Stomach (tissue), 8 donors: ENCODE measurements at regions not wholly inside any gene's neighbourhood (a gene's known extent, or its start where the extent isn't known, plus 50 kb on each side); places are given as distances from the start of the nearest gene placed in this dataset.

Experiments
- DNase-seq, 2 donors: peaks; one replicate each; pipeline versions ENCODE4 v3.0.0 to v3.0.0-alpha.2; 2013 to 2019
- H3K27ac ChIP-seq, 5 donors: fragments of 200-600 bp in 4 of 5; sonication (generic) in 4 of 5; one replicate each; pipeline ENCODE4 v1.5.1; 2013 to 2019; ENCODE audit warnings: mild to moderate bottlenecking in 1 of 5, moderate library complexity in 1 of 5
- H3K27me3 ChIP-seq, 3 donors: fragments of 200-600 bp; sonication (generic); one replicate each; pipeline ENCODE4 v1.5.1; 2017 to 2019; ENCODE audit warnings: mixed run types in 1 of 3
- H3K36me3 ChIP-seq, 4 donors: fragments of 200-600 bp; sonication (generic); 1 replicate in 3 of 4; 2 replicates in 1 of 4; pipeline ENCODE4 v1.5.1; 2016 to 2019
- H3K4me1 ChIP-seq, 4 donors: fragments of 200-600 bp; sonication (generic); one replicate each; pipeline ENCODE4 v1.5.1; 2016 to 2019
- H3K4me3 ChIP-seq, 4 donors: fragments of 200-600 bp; sonication (generic) in 3 of 4; one replicate each; pipeline ENCODE4 v1.5.1; 2016 to 2019; ENCODE audit warnings: mild to moderate bottlenecking in 1 of 4
- H3K9me3 ChIP-seq, 4 donors: fragments of 200-600 bp; sonication (generic); one replicate each; pipeline ENCODE4 v1.5.1; 2016 to 2019
- EP300 ChIP-seq: sonication (generic); formaldehyde crosslinking; IDR thresholded peaks from one replicate; pipeline ENCODE4 v1.6.1; 2017; ENCODE audit warnings: antibody characterized with exemption
- POLR2A ChIP-seq, 4 donors: fragments of 450-650 bp; IDR thresholded peaks; one replicate each; pipeline ENCODE4 v1.6.1; 2016; ENCODE audit warnings: antibody characterized with exemption in 4 of 4, control low read depth in 2 of 4, mild to moderate bottlenecking in 1 of 4, moderate library complexity in 1 of 4
- POLR2AphosphoS5 ChIP-seq, 3 donors: sonication (generic); formaldehyde crosslinking; IDR thresholded peaks; one replicate each; pipeline ENCODE4 v1.6.1; 2016; ENCODE audit warnings: antibody characterized with exemption in 3 of 3
- WGBS, 5 donors: extraction: QIAGEN DNeasy Blood & Tissue Kit in 3 of 5; methylation state at CpG; one replicate each; pipeline versions ENCODE4 v1.1.5 to v1.1.7; 2013 to 2018; 5-methylcytosine and 5-hydroxymethylcytosine counted together
- intact Hi-C: fragments of 100-400 bp; cut with DNase I; formaldehyde crosslinking; loops from one replicate; pipeline ENCODE4 v1.15.1; 2023; ENCODE audit warnings: low total_unique reads
- TF ChIP-seq, protein P1 (sequence below), 7 experiments: fragments of 450-650 bp in 4 of 7; fragments of 200-600 bp in 3 of 7; sonication (generic) in 3 of 7; IDR thresholded peaks; one replicate each; pipeline ENCODE4 v1.5.1; 2016 to 2019; ENCODE audit warnings: antibody characterized with exemption in 7 of 7, control low read depth in 2 of 7, mild to moderate bottlenecking in 1 of 7
- donor health status: healthy with polysubstance abuse.
- donor health status: Bipolar disorder and iron deficiency.
- donor health status: healthy.

DNA sequence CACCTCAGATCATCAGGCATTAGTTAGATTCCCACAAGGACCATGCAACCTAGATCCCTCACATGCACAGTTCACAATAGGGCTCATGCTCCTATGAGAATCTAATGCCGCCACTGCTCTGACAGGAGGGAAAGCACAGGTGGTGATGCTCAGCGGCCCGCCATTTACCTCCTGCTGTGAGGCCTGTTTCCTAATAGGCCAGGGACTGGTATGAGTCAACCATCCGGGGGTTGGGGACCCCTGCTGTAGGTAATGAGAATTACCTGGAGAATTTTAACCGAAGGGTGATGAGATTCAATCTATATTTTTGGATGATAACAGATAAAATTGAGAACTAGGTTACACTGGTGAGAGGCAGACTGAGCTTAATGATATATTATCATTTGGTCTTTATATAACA lies 101.4 kb downstream of the LACC1 start:
- TF ChIP-seq POLR2AphosphoS5 (IDR thresholded peaks at IDR 0.05) (no peak), EP300 (no peak), POLR2A (IDR thresholded peaks at IDR 0.05) (no peak)
- TF ChIP-seq, protein P1, sequence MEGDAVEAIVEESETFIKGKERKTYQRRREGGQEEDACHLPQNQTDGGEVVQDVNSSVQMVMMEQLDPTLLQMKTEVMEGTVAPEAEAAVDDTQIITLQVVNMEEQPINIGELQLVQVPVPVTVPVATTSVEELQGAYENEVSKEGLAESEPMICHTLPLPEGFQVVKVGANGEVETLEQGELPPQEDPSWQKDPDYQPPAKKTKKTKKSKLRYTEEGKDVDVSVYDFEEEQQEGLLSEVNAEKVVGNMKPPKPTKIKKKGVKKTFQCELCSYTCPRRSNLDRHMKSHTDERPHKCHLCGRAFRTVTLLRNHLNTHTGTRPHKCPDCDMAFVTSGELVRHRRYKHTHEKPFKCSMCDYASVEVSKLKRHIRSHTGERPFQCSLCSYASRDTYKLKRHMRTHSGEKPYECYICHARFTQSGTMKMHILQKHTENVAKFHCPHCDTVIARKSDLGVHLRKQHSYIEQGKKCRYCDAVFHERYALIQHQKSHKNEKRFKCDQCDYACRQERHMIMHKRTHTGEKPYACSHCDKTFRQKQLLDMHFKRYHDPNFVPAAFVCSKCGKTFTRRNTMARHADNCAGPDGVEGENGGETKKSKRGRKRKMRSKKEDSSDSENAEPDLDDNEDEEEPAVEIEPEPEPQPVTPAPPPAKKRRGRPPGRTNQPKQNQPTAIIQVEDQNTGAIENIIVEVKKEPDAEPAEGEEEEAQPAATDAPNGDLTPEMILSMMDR (IDR thresholded peaks at IDR 0.05), result no peak
- Histone ChIP-seq H3K9me3 (no peaks in the 10 kb centered on the region), H3K4me3 (no peak overlapping the region), H3K36me3 (no peaks in the 10 kb centered on the region), H3K4me1 (no peaks in the 10 kb centered on the region), H3K27me3 (no peaks in the 10 kb centered on the region), H3K27ac (no peak overlapping the region)
- intact Hi-C loops, result no loop called here
- 86 to 96% (median 91%) methylated on average over 5 of the region's 5 CpGs for WGBS, 5 donors
- DNase-seq, result no peak

DNA sequence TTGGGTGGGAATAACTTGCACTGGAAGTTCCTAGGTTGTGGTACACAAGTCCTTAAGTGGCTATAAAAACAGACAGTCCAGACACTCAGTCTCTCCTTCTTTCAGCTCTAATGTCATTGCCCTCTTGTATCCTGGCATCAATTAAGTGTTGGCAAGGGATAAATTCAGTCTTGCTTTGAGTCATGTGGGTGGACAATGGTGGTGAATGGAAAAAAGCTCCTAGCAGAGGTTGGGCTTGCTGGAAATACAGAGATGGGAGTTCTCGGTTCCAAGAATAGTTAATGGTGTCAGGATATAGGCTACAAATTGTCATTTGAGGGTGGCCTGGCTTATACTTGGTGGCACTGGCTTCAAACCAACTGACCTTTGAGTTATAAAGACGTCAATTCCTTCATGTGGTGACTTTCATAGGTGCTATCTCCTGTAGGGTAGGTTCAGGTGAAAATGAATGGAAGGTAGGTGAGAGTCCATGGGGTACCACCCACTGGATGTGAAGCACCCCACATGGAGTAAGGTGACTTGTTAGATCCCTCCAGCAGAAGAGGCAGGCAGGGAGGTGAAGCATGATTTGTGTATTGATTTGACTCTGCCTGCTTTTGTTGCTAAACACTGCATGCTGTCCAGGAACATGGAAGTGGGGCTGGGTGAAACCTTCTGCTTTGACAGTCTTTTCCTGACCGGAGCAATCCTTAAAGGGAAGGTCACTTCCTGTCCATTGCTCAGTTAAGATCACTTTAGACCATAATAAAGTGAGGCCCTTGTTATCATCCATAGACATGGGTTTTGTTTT lies 102.0 kb downstream of the LACC1 start:
- H3K27me3 ChIP-seq, result no peaks in the 10 kb centered on the region
- H3K36me3 ChIP-seq, result no peaks in the 10 kb centered on the region
- no peak overlapping the region for H3K4me3 ChIP-seq
- no peak overlapping the region for H3K27ac ChIP-seq
- no peaks in the 10 kb centered on the region for H3K4me1 ChIP-seq
- intact Hi-C loops, result no loop called here
- no peak for DNase-seq
- no peaks in the 10 kb centered on the region for H3K9me3 ChIP-seq
- TF ChIP-seq, protein P1 (IDR thresholded peaks at IDR 0.05), result no peak
- TF ChIP-seq POLR2AphosphoS5 (IDR thresholded peaks at IDR 0.05) (no peak), EP300 (no peak), POLR2A (IDR thresholded peaks at IDR 0.05) (no peak)
- WGBS, 5 donors, result 73 to 86% (median 79%) methylated on average over 3 of the region's 3 CpGs

DNA sequence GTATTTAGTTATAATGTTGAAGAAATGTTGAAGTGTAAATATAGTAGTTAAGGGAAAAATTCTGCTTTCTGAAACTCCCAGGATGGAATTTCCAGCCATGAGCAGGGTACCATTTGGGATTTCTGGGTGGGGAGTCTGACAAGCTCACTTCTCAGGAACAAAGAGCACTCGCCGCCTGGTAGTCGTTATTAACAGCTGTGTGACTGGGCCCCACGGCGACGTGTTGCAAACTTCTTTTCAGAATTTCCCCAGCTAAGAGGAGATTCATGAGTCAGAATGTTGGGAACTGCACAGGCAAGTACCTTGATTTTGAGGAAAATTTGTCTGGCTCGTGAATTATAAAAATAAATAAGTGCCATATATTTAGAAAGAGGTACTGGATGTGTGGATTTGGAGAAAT lies 103.7 kb downstream of the LACC1 start:
- intact Hi-C loops, result no loop called here
- Histone ChIP-seq H3K27ac (no peak overlapping the region), H3K4me1 (no peaks in the 10 kb centered on the region), H3K9me3 (no peaks in the 10 kb centered on the region), H3K4me3 (no peak overlapping the region), H3K27me3 (no peaks in the 10 kb centered on the region), H3K36me3 (no peaks in the 10 kb centered on the region)
- TF ChIP-seq, protein P1 (IDR thresholded peaks at IDR 0.05), result no peak
- no peak for TF ChIP-seq EP300
- TF ChIP-seq POLR2AphosphoS5 (IDR thresholded peaks at IDR 0.05), result no peak
- no peak for TF ChIP-seq POLR2A (IDR thresholded peaks at IDR 0.05)
- 69 to 91% (median 86%) methylated on average over 7 of the region's 7 CpGs for WGBS, 5 donors
- no peak for DNase-seq

DNA sequence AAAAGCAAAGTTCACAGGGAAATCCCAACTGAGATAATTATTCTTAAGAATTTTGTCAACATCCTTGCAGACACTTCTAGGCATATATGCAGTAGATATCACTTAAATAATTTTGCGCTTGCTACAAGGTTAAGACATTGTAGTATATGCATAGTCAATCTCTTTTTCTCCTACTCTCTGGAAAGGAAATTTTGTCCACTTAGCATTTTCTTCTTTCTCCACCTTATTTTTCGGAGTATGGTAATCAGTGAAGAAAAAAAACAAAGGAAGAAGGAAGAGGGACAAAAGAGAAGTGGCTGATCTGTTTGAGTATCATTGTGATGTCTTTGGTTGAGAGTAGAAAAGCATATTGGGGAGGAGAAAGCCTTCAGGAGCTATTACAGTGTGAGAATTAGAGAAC lies 104.6 kb downstream of the LACC1 start:
- H3K27me3 ChIP-seq, result no peaks in the 10 kb centered on the region
- no peaks in the 10 kb centered on the region for H3K4me1 ChIP-seq
- intact Hi-C loops, result no loop called here
- H3K27ac ChIP-seq, result no peak overlapping the region
- no peaks in the 10 kb centered on the region for H3K36me3 ChIP-seq
- TF ChIP-seq, protein P1 (IDR thresholded peaks at IDR 0.05), result no peak
- TF ChIP-seq EP300 (no peak), POLR2A (IDR thresholded peaks at IDR 0.05) (no peak), POLR2AphosphoS5 (IDR thresholded peaks at IDR 0.05) (no peak)
- WGBS, 5 donors, result 89 to 93% (median 90%) methylated on average over 2 of the region's 2 CpGs
- H3K9me3 ChIP-seq, result no peaks in the 10 kb centered on the region
- H3K4me3 ChIP-seq, result no peak overlapping the region
- no peak for DNase-seq
